ENCODE measurements at regions not wholly inside any gene's neighbourhood (a gene's known extent, or its start where the extent isn't known, plus 50 kb on each side); places are given as distances from the start of the nearest gene placed in this dataset.
"Not testable (repeated sequence)": the region's sequence is repeated elsewhere in the genome, so short reads cannot be mapped to it uniquely, and the experiment has no call there.

GRCh38 chr4:131450572-131451209 is 1698.4 kb upstream of the PCDH10 start:
- DNase-seq (ENCODE audit: low read depth in 2 of 2) = no peak

- DNase-seq (ENCODE audit: low read depth in 2 of 2) = no peak
These were observed 1689.5 kb upstream of the PCDH10 start for GRCh38 chr4:131459430-131460101.

- no peak for DNase-seq (ENCODE audit: low read depth in 2 of 2)
These were observed 1678.7 kb upstream of the PCDH10 start for GRCh38 chr4:131470360-131470759.

GRCh38 chr4:131488772-131489171 is 1660.3 kb upstream of the PCDH10 start:
- DNase-seq (ENCODE audit: low read depth in 2 of 2) = no peak

GRCh38 chr4:131496211-131496610 is 1652.9 kb upstream of the PCDH10 start:
- not testable (repeated sequence) for DNase-seq (ENCODE audit: low read depth in 2 of 2)

GRCh38 chr4:131499141-131499873 is 1649.8 kb upstream of the PCDH10 start:
- no peak for DNase-seq (ENCODE audit: low read depth in 2 of 2)

- no peak for DNase-seq (ENCODE audit: low read depth in 2 of 2)
These were observed 1639.6 kb upstream of the PCDH10 start for GRCh38 chr4:131509521-131509920.

- DNase-seq (ENCODE audit: low read depth in 2 of 2) = no peak
These were observed 1622.4 kb upstream of the PCDH10 start for GRCh38 chr4:131526686-131527085.

- no peak for DNase-seq (ENCODE audit: low read depth in 2 of 2)
These were observed 1618.0 kb upstream of the PCDH10 start for GRCh38 chr4:131531087-131531486.

- DNase-seq (ENCODE audit: low read depth in 2 of 2) = no peak
These were observed 1614.0 kb upstream of the PCDH10 start for GRCh38 chr4:131534944-131535645.

- DNase-seq (ENCODE audit: low read depth in 2 of 2) = no peak
These were observed 1608.8 kb upstream of the PCDH10 start for GRCh38 chr4:131540256-131540655.

- DNase-seq (ENCODE audit: low read depth in 2 of 2) = no peak
These were observed 1601.5 kb upstream of the PCDH10 start for GRCh38 chr4:131547506-131547981.

- no peak for DNase-seq (ENCODE audit: low read depth in 2 of 2)
These were observed 1597.8 kb upstream of the PCDH10 start for GRCh38 chr4:131551306-131551705.

- DNase-seq (ENCODE audit: low read depth in 2 of 2) = no peak
These were observed 1583.1 kb upstream of the PCDH10 start for GRCh38 chr4:131566026-131566425.

- no peak for DNase-seq (ENCODE audit: low read depth in 2 of 2)
These were observed 1564.5 kb upstream of the PCDH10 start for GRCh38 chr4:131584587-131584986.

- DNase-seq (ENCODE audit: low read depth in 2 of 2) = no peak
These were observed 1554.0 kb upstream of the PCDH10 start for GRCh38 chr4:131595140-131595539.

GRCh38 chr4:131603705-131604104 is 1545.4 kb upstream of the PCDH10 start:
- DNase-seq (ENCODE audit: low read depth in 2 of 2) = no peak

- DNase-seq (ENCODE audit: low read depth in 2 of 2) = no peak
These were observed 1540.1 kb upstream of the PCDH10 start for GRCh38 chr4:131609039-131609438.

- not testable (repeated sequence) for DNase-seq (ENCODE audit: low read depth in 2 of 2)
These were observed 1538.6 kb upstream of the PCDH10 start for GRCh38 chr4:131610517-131610916.

GRCh38 chr4:131613086-131613823 is 1535.8 kb upstream of the PCDH10 start:
- no peak for DNase-seq (ENCODE audit: low read depth in 2 of 2)

- DNase-seq (ENCODE audit: low read depth in 2 of 2) = no peak
These were observed 1535.3 kb upstream of the PCDH10 start for GRCh38 chr4:131613824-131614216.
